Medulla oblongata (tissue), 1 donor: ENCODE measurements at regions not wholly inside any gene's neighbourhood (a gene's known extent, or its start where the extent isn't known, plus 50 kb on each side); places are given as distances from the start of the nearest gene placed in this dataset.
"Not testable (repeated sequence)": the region's sequence is repeated elsewhere in the genome, so short reads cannot be mapped to it uniquely, and the experiment has no call there.

ENCODE experiments used
- DNase-seq: peaks from one replicate; pipeline ENCODE4 v3.0.0-alpha.2; 2015; ENCODE audit errors: extremely low spot score

- DNase-seq: no peak
Measured at GRCh38 chr5:126284977-126285696, 138.1 kb upstream of the GRAMD2B start.

GRCh38 chr5:126296121-126296520 is 127.1 kb upstream of the GRAMD2B start:
- not testable (repeated sequence) for DNase-seq

- no peak for DNase-seq
Measured at GRCh38 chr5:126300293-126300692, 122.9 kb upstream of the GRAMD2B start.

- DNase-seq: no peak
Measured at GRCh38 chr5:126301056-126301455, 122.2 kb upstream of the GRAMD2B start.

- no peak for DNase-seq
Measured at GRCh38 chr5:126309860-126310259, 113.3 kb upstream of the GRAMD2B start.

GRCh38 chr5:126311766-126312165 is 111.4 kb upstream of the GRAMD2B start:
- no peak for DNase-seq

GRCh38 chr5:126315341-126315740 is 107.9 kb upstream of the GRAMD2B start:
- no peak for DNase-seq

GRCh38 chr5:126332326-126332725 is 90.9 kb upstream of the GRAMD2B start:
- DNase-seq: no peak

- DNase-seq: no peak
Measured at GRCh38 chr5:126334760-126335159, 88.4 kb upstream of the GRAMD2B start.

GRCh38 chr5:126335886-126336285 is 87.3 kb upstream of the GRAMD2B start:
- no peak for DNase-seq

- DNase-seq: no peak
Measured at GRCh38 chr5:126338635-126339034, 84.6 kb upstream of the GRAMD2B start.

GRCh38 chr5:126339215-126339805 is 83.9 kb upstream of the GRAMD2B start:
- DNase-seq: peak; percentile 84

GRCh38 chr5:126341906-126342630 is 81.1 kb upstream of the GRAMD2B start:
- DNase-seq: peak; percentile 25

GRCh38 chr5:126348855-126349635 is 74.2 kb upstream of the GRAMD2B start:
- no peak for DNase-seq

- DNase-seq: no peak
Measured at GRCh38 chr5:126351153-126351552, 72.1 kb upstream of the GRAMD2B start.

GRCh38 chr5:126354012-126354857 is 69.0 kb upstream of the GRAMD2B start:
- DNase-seq: peak; percentile 89

- DNase-seq: no peak
Measured at GRCh38 chr5:126354858-126355731, 68.1 kb upstream of the GRAMD2B start.

GRCh38 chr5:126355940-126356339 is 67.3 kb upstream of the GRAMD2B start:
- DNase-seq: no peak

- no peak for DNase-seq
Measured at GRCh38 chr5:126357585-126358342, 65.4 kb upstream of the GRAMD2B start.
